GM19043 (cell line): ENCODE measurements at regions not wholly inside any gene's neighbourhood (a gene's known extent, or its start where the extent isn't known, plus 50 kb on each side); places are given as distances from the start of the nearest gene placed in this dataset.
"Not testable (repeated sequence)": the region's sequence is repeated elsewhere in the genome, so short reads cannot be mapped to it uniquely, and the experiment has no call there.

Experiments used
- ATAC-seq: cut with Tn5 transposase; IDR thresholded peaks from one replicate; pipeline ENCODE4 v1.9.1; 2021; ENCODE audit warnings: low read depth; ENCODE audit not compliant: unreplicated experiment

DNA sequence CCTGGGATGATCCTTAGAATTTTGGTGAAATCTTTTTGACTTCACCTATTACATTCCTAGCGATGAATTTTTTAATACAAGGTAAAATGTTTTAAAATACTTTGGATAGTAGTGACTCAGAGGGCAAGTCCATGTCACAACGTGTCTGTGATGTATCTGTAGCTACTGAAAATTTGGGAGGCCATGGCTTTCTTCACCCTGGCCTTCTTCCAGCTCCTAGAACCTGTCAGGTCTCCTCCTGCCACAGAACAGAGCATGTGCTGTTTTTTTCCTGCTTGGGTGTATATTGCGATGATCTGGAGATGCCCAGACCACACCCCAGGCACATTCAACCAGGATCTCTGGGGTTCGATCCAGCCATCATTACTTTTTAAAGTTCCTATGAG, 194.4 kb downstream of the BTBD3 start:
- no peak for ATAC-seq

DNA sequence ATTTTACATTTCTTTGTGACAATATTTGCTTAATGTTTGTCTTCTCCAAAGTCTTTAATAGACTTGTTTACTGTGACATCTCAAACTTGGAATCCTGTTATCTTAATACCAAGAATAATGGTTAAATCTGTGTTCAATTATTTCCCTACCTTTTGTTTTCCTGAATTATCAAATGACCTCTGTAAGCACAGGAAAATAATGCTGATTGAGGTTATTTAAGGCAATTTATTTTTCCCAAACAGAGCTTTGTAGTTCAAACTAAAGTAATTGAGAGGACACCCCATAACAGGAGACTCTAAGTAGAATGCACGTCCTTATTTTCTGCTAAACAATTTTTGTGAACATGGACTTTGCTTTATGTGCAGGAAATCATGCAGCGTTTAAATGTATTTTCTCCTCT, 195.0 kb downstream of the BTBD3 start:
- ATAC-seq = no peak

DNA sequence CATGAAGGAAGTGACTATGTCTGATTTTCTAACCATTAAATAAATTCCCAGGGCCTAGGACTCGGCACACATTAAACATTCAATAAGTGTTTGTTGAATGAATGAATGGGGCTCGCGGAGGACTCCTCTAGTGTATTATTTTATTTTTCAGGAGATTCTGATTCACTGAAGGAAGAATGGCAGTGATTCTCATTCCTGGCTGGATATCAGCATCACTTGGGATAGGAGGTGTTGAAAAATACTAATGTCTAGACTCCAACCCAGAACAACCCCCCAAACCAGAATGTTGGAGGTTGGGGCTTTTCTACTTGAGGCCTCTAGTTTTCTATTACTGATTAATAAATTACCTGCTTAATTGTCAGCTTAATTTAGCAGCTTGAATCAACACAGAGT, 195.4 kb downstream of the BTBD3 start:
- ATAC-seq = no peak

DNA sequence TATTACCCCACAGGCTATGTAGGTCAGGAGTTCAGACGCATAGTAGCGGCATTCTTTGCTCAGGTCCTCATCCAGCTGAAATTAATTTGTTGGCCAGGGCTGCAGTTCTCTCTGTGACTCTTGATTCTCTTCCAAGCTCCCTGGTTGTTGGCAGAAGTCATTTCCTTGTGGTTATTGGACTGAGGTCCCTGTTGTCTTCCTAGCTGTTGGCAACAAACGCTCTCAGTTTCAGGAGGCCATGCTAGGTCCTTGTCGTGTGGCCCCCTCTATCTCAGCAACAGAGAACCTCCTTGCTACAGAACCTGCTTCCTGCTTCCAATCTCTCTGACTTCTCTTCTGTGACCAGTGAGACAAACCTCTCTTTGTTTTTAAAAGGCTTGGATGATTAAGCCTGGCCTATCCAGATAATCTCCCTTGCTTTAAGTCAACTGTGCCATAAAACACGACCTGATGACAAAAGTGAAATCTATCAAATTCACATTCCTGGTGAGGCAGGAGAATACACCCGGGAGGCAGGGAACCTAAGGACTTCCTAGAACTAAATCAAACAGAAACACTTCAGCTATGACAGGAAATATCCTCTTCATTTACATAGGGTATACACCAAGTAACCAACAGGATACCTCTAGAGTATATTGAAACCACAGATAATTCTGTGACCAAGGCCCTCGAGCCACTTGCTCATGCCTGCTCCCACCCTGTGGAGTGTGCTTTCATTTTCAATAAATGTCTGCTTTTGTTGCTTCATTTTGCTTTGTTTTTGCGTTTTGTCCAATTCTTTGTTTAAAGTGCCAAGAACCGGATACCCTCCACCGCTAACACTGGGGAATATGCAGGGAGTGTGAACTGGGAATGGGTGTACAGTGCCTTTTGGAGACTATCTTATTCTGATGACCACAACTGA, 196.0 kb downstream of the BTBD3 start:
- no peak for ATAC-seq

DNA sequence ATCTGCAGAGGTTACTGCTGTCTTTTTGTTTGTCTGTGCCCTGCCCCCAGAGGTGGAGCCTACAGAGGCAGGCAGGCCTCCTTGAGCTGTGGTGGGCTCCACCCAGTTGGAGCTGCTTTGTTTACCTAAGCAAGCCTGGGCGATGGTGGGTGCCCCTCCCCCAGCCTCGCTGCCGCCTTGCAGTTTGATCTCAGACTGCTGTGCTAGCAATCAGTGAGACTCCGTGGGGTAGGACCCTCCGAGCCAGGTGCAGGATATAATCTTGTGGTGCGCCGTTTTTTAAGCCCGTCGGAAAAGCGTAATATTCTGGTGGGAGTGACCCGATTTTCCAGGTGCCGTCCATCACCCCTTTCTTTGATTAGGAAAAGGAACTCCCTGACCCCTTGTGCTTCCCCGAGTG, 211.4 kb downstream of the BTBD3 start:
- ATAC-seq = not testable (repeated sequence)

DNA sequence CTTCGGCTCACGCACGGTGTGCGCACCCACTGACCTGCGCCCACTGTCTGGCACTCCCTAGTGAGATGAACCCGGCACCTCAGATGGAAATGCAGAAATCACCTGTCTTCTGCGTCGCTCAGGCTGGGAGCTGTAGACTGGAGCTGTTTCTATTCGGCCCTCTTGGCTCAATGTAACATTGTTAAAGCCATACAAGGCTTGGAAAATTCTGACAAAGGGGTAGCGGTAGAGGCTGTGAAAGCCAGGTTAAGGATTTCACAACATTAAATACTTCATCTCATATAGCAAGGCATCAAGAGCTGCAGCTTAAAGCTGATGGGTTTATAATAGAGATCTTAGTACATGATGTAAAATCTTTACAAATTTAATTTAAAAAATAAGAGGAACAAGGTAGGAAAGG, 211.8 kb downstream of the BTBD3 start:
- ATAC-seq = not testable (repeated sequence)

DNA sequence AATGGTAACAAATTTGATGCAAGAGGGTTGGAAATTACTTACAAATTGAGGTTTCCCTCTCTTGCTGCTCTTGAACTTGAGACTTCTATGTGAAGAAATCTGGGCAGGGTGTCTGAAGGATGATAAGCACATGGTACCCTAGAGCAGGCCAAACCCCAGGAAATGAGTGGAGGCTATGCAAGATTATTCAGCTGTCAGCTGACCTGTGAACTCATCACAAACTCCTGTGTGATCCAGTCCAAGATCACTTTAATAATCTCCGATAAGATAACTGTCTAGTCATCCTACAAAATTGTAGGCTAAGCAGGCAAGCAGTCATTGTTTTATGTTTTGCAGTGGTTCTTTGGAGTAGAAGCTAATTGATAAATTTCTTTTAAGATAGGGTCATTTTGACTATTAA, 213.1 kb downstream of the BTBD3 start:
- ATAC-seq = no peak

DNA sequence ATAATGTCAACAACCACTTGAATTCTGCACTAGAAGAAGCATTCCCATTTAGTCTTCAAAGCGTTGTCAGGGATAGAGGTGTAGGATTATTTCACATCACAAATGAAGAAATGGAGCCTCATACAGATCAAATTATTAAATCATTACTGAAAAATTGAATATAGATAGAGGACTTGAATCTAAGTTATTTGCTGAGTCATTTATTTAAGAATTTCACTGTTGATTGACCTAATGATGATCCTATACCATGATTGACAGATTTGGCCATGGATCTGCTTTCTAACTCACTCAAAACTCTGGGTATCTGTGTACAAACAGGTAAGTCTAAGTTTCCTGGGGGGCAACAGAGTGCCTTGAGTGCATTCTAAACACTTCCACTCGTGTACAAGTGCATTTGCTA, 215.9 kb downstream of the BTBD3 start:
- no peak for ATAC-seq

DNA sequence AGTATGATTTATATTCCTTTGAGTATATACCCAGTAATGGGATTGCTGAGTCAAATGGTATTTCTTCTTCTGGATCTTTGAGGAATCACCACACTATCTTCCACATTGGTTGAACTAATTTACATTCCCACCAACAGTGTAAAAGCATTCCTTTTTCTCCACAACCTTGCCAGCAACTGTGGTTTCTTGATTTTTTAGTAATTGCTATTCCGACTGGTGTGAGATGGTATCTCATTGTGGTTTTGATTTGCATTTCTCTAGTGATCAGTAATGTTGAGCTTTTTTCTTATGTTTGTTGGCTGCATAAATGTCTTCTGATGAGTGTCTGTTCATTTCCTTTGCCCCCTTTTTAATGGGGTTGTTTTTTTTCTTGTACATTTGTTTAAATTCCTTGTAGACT, 228.3 kb downstream of the BTBD3 start:
- not testable (repeated sequence) for ATAC-seq

DNA sequence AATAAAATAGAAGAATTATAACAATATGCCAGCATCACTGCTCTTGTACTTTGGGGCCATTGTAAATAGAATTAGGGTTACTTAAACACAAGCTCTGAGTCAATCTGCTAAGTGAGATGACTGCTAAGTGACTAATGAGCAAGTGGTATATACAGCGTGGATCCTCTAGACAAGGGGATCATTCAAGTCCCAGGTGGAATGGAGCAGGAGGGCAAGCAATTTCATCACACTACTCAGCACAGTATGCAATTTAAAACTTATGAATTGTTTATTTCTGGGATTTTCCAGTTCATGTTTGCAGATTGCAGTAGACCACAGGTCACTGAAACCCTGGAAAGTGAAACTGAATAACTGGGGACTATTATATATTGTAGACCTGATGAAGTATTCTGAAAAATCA, 235.3 kb downstream of the BTBD3 start:
- no peak for ATAC-seq

DNA sequence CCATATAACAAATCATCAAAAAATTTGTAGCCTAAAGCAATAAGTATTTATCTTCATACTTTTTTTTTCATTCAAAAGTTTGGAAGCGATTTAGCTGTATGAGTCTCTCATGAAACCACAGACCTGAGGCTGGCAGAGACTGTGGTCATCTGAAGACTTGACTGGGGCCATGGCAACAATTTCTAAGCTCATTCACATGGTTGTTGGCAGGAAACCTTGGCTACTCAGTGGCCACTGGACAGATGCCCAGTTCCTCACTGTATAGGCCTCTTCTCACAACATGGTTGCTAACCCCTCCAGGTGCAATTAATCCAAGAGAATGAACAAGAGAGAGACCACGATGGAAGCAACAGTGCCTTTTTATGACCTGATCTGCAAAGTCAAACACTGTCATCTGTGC, 235.9 kb downstream of the BTBD3 start:
- ATAC-seq = no peak

DNA sequence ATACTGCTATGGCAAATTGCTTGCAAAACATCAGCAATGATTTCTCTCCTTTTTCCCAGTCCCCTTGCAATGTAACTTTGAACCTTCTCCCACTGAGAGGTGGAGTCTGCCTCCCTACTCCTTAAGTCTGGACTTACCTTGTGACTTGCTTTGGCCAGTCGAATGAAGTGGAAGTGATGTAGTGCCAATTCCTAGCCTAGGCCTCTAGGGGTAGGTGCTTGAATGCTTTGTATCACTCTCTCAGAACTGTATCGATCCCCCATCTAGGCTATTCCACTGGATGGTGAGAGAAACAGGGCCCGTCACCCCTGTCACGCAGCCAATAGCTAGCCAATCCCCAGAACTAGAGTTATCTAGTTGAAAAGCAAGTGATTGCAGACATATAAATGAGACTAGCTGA, 238.6 kb downstream of the BTBD3 start:
- no peak for ATAC-seq

DNA sequence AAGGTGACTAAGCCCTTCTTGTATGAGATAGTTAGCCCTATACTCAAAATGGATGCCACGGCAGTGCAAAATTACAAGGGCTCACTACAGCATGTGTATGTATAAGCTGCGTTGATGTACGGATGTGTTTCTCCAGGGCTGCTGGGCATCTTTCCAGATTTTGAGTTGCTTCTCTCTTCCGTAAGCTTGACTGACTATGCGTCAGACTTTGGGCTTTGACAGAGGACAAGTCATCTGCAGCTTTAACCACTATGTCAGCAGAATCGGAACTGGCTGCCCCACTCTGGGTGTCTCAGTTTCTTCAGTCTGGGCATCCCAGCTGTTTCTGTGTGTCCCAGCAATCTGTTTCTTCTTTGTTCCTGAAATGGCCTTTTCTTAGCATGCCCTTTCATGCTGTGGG, 241.6 kb downstream of the BTBD3 start:
- ATAC-seq = no peak

DNA sequence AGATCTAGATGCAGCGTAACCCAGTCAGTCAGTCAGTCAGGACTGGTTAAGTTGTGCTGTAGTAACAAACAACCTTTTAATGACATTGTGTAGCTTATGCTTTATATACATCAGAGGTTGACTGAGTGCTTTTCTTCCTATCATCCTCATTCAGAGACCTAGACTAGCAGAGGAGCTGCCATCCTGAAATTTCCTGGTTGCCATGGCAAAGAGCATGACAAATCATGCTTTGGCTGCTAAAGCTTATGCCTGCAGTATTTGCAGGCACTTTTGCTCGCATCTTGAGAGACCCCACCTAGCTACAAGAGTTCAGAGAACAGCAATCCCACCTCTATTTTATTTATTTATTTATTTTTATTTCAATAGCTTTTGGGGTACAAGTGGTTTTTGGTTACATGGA, 244.0 kb downstream of the BTBD3 start:
- ATAC-seq = no peak

DNA sequence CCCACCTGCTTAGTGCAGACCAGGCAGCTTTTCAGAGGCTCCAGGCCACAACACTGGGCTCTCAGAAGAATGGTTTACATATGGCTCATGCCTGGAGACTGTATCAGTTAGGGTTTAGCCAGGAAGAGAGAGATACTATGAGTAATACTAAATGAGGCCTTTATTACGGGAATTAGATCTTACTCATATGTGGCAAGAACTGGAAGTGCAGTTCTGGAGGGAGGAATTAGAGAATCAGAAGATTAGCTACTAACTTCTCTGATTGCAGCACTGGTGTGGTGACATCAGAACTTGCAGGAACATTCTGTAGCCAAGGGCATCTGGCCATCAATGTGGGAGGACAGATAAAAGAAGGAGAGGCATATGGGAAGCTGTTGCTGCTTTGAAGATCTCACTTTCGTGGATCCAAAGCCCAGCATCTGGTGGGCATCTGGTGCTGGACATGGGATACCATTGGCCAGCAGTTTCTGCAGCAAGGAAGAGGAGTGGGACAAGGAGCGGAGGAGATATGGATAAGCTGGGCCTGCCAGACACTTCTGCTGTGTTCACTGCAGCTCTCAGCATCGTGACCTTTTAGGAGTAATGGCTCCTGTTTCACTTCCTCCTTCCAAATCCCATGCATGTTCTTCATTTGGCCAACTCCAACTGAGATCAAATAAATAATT, 248.5 kb downstream of the BTBD3 start:
- ATAC-seq = no peak

DNA sequence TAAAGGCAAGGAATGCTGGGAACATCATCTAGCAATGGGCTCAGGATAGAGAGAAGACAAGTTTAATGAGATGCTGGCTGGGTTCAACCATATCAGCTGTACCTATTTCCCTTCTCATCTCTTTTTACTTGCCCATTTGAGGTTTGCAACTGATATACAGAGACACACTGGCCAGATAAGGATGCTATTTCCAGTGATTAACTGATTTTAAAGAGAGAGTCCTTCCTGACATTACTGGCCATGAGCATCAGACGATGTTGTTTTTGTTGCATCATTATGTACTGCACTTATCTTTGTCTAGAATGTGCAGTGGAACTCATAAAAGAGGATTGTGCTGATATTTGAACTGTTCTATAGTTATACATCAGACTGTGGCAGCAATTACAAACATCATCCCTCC, 252.7 kb downstream of the BTBD3 start:
- ATAC-seq = no peak

DNA sequence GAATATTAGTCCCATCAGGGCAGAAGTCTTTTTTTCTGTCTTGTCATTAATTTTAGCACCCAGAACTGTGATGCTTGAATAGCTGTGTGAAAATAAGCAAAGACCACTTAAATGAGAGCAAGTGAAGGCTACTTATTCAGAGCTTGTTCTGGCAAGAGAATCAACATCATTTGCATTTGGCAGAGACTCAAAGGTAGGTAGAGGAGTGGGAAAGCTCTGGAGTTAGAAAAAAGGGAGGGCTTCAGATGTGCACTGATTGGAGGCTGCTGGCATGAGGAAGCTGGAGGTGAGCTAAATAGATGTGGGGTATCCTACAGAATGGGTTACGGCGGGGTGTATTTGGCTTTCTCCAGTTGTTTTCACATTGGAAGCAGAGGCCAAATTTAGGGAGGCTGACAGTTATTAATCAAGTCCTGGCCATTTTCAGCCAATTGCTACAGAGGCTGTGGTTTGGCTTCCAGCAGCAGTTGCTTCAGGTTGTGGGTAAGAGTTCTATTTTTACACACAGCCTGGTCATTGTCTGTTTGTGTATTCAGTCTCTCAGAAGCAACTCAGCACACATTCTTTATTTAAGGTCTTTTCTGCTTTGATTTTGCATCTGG, 254.3 kb downstream of the BTBD3 start:
- ATAC-seq = no peak

DNA sequence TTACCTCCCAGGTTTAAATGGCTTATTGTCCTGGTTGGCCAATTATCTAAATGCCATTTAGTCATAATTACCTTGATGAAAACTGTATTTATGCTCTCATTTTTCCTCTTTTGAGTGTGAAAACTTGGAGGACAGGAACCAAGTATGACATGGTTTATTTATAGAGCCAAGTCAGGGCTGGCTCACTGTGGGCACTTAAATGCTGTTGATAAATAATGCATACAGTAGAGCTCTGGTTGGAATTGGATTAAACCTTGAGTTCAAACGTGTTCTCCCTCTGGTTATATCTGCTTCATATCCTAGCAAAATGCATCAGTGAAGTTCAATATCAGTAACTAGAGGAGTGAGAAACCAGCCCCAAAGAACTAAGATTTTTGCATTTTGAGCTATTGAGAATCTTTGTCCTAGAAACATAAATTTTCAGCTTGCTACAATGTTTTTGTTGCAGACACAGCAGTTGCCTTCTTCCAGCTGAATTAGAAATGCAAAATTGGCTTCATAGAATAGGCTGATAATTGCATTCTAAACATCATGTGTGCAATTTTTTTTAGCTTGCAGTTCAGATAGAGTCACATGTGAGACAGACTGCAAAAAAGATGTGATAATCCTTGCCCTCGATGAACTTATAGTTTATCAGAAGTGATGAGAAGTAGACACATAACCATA, 255.8 kb downstream of the BTBD3 start:
- no peak for ATAC-seq

DNA sequence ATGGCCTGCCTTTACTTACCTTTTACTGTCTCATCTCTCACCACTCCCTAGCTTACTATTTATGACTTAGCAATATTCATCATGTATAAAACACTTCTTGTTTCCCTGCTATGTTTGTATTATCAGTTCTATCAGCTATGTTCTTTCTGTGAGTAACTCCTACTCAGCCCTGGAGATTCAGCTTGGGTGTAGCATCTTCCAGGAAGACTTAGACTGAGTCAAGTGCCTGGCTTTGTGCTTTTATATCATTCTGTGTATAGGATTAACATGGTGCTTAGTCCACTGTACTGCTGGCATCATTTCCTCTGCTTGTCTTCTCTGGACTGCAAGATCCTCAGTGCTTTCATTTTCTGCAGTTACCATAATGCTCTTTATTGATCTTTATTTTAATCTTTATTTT, 257.8 kb downstream of the BTBD3 start:
- ATAC-seq = no peak

DNA sequence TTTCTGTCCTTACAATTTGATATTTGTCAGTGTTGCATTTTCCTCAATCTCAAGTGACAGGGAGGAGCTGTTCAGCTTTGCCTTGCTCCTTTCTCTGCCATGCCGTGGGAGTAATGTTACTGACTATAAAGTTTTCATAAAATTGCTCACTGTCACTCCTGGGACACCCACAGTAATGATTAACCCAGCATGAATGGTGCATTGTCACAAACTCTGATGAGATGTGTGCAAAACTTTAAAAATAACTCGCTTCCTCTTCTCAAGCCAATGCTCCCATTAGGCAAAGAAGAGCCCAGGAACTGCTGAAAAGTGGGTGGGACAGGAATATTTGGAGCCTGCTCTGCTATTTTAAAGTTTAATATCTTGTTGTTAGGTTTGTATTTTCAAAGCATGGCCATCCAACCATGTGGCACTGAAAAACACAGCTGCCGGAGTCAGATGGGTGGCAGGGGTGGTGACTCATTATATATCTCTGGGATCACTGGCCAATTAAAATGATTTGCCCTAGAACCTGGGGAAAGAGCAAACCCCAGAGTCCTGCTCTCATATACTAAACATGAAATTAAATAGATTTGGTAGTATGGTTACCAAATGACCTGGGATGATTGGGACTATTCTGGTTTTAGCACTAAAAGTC, 260.1 kb downstream of the BTBD3 start:
- ATAC-seq = no peak

DNA sequence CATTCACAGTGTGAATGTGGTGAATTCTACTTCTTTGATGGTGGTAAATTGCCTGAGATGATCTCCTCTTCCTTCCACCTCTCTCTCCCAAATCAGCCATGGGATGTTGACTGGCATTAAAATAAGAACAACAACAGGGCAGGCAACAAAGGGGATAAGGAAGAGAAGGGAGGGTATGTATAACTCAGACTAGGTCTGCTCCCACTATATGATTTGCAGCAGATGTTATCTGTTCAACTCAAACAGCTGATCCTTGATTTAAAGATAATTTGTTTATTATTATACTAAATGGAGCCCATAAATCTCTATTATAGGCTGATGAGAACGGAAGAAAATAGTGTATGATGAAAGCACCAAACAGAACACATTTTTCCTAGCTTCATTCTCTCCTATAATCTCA, 262.0 kb downstream of the BTBD3 start:
- no peak for ATAC-seq
